ENCODE measurements at regions not wholly inside any gene's neighbourhood (a gene's known extent, or its start where the extent isn't known, plus 50 kb on each side); places are given as distances from the start of the nearest gene placed in this dataset.

- TF ChIP-seq, protein P1, sequence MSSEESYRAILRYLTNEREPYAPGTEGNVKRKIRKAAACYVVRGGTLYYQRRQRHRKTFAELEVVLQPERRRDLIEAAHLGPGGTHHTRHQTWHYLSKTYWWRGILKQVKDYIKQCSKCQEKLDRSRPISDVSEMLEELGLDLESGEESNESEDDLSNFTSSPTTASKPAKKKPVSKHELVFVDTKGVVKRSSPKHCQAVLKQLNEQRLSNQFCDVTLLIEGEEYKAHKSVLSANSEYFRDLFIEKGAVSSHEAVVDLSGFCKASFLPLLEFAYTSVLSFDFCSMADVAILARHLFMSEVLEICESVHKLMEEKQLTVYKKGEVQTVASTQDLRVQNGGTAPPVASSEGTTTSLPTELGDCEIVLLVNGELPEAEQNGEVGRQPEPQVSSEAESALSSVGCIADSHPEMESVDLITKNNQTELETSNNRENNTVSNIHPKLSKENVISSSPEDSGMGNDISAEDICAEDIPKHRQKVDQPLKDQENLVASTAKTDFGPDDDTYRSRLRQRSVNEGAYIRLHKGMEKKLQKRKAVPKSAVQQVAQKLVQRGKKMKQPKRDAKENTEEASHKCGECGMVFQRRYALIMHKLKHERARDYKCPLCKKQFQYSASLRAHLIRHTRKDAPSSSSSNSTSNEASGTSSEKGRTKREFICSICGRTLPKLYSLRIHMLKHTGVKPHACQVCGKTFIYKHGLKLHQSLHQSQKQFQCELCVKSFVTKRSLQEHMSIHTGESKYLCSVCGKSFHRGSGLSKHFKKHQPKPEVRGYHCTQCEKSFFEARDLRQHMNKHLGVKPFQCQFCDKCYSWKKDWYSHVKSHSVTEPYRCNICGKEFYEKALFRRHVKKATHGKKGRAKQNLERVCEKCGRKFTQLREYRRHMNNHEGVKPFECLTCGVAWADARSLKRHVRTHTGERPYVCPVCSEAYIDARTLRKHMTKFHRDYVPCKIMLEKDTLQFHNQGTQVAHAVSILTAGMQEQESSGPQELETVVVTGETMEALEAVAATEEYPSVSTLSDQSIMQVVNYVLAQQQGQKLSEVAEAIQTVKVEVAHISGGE (tag by site-specific recombination; conservative IDR thresholded peaks at IDR 0.05; ENCODE audit: low read depth) = no peak
- no peak for TF ChIP-seq ZNF621 (tag by site-specific recombination; IDR thresholded peaks at IDR 0.05)
- no peak for TF ChIP-seq CTCF (tag by site-specific recombination; IDR thresholded peaks at IDR 0.05)
- TF ChIP-seq, protein P2, sequence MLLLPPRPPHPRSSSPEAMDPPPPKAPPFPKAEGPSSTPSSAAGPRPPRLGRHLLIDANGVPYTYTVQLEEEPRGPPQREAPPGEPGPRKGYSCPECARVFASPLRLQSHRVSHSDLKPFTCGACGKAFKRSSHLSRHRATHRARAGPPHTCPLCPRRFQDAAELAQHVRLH (tag by site-specific recombination; IDR thresholded peaks at IDR 0.05) = no peak
- TF ChIP-seq RBAK (tag by site-specific recombination; IDR thresholded peaks at IDR 0.05) = no peak
- TF ChIP-seq ZNF114 (tag by site-specific recombination; IDR thresholded peaks at IDR 0.05) = no peak
- TF ChIP-seq ZSCAN16 (tag by site-specific recombination; IDR thresholded peaks at IDR 0.05) = no peak
- no peak for TF ChIP-seq ZNF133 (tag by site-specific recombination; IDR thresholded peaks at IDR 0.05)
- TF ChIP-seq ZNF37A (tag by site-specific recombination; IDR thresholded peaks at IDR 0.05) = no peak
- no peak for TF ChIP-seq ZNF140 (tag by site-specific recombination; IDR thresholded peaks at IDR 0.05)
- TF ChIP-seq ZNF654 (tag by site-specific recombination; IDR thresholded peaks at IDR 0.05; ENCODE audit: low read depth) = no peak
These were observed 390.5 kb downstream of the IRS1 start for GRCh38 chr2:226409134-226409533.
